ENCODE measurements at regions not wholly inside any gene's neighbourhood (a gene's known extent, or its start where the extent isn't known, plus 50 kb on each side); places are given as distances from the start of the nearest gene placed in this dataset.

- ATAC-seq, result peak; percentile 89
- TF ChIP-seq ARNTL (CRISPR knock-in tag; IDR thresholded peaks at IDR 0.05; ENCODE audit: borderline replicate concordance, low read depth) (no peak), SNAI2 (CRISPR knock-in tag; IDR thresholded peaks at IDR 0.05) (no peak), BACH2 (CRISPR knock-in tag; IDR thresholded peaks at IDR 0.05; ENCODE audit: borderline replicate concordance) (no peak), PATZ1 (CRISPR knock-in tag; IDR thresholded peaks at IDR 0.05; ENCODE audit: borderline replicate concordance) (no peak), ZNF8 (CRISPR knock-in tag; IDR thresholded peaks at IDR 0.05) (no peak), ZFP30 (CRISPR knock-in tag; IDR thresholded peaks at IDR 0.05) (no peak), ZFP3 (CRISPR knock-in tag; IDR thresholded peaks at IDR 0.05) (no peak), TSHZ2 (CRISPR knock-in tag; IDR thresholded peaks at IDR 0.05) (no peak), ZNF565 (CRISPR knock-in tag; conservative IDR thresholded peaks at IDR 0.05; ENCODE audit: low read depth) (no peak), ISL1 (CRISPR knock-in tag; IDR thresholded peaks at IDR 0.05) (no peak)
- TF ChIP-seq, protein P1, sequence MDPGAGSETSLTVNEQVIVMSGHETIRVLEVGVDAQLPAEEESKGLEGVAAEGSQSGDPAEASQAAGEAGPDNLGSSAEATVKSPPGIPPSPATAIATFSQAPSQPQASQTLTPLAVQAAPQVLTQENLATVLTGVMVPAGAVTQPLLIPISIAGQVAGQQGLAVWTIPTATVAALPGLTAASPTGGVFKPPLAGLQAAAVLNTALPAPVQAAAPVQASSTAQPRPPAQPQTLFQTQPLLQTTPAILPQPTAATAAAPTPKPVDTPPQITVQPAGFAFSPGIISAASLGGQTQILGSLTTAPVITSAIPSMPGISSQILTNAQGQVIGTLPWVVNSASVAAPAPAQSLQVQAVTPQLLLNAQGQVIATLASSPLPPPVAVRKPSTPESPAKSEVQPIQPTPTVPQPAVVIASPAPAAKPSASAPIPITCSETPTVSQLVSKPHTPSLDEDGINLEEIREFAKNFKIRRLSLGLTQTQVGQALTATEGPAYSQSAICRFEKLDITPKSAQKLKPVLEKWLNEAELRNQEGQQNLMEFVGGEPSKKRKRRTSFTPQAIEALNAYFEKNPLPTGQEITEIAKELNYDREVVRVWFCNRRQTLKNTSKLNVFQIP (CRISPR knock-in tag; IDR thresholded peaks at IDR 0.05; ENCODE audit: borderline replicate concordance, low read depth), result no peak
- TF ChIP-seq, protein P2, sequence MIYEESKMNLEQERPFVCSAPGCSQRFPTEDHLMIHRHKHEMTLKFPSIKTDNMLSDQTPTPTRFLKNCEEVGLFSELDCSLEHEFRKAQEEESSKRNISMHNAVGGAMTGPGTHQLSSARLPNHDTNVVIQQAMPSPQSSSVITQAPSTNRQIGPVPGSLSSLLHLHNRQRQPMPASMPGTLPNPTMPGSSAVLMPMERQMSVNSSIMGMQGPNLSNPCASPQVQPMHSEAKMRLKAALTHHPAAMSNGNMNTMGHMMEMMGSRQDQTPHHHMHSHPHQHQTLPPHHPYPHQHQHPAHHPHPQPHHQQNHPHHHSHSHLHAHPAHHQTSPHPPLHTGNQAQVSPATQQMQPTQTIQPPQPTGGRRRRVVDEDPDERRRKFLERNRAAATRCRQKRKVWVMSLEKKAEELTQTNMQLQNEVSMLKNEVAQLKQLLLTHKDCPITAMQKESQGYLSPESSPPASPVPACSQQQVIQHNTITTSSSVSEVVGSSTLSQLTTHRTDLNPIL (CRISPR knock-in tag; IDR thresholded peaks at IDR 0.05; ENCODE audit: low read depth), result no peak
Observed at GRCh38 chr6:24991810-24992467, 56.2 kb upstream of the RIPOR2 start.

DNA sequence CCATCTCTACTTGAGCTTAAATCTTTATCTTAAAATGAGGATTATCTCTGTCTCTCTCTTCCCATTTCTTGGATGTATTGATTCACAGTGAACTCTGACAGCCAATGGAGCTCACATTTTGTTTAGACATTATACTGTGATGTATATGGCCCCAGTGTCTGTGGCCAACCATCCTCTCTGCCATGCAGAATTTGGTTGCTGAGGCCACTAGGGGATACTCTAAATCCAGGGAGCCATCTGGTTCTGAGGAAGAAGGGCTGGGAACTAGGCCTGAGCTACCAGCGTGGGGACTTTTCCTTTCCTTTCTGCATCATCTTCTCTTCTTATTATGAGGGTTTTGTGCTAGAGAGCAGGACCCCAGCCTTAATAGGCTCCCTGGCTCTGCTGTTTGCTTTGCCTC, 59.1 kb upstream of the RIPOR2 start:
- no peak for ATAC-seq
- TF ChIP-seq TOX (CRISPR knock-in tag; IDR thresholded peaks at IDR 0.05; ENCODE audit: borderline replicate concordance) (no peak), ISL1 (CRISPR knock-in tag; IDR thresholded peaks at IDR 0.05) (no peak)

- ATAC-seq, result no peak
- TF ChIP-seq PPARA (CRISPR knock-in tag; IDR thresholded peaks at IDR 0.05; ENCODE audit: borderline replicate concordance), result no peak
- TF ChIP-seq RARB (CRISPR knock-in tag; IDR thresholded peaks at IDR 0.05), result no peak
- TF ChIP-seq ARNTL (CRISPR knock-in tag; IDR thresholded peaks at IDR 0.05; ENCODE audit: borderline replicate concordance, low read depth), result no peak
- TF ChIP-seq TSHZ2 (CRISPR knock-in tag; IDR thresholded peaks at IDR 0.05), result no peak
- TF ChIP-seq, protein P1 (CRISPR knock-in tag; IDR thresholded peaks at IDR 0.05; ENCODE audit: borderline replicate concordance, low read depth), result no peak
- no peak for TF ChIP-seq PATZ1 (CRISPR knock-in tag; IDR thresholded peaks at IDR 0.05; ENCODE audit: borderline replicate concordance)
- no peak for TF ChIP-seq BACH2 (CRISPR knock-in tag; IDR thresholded peaks at IDR 0.05; ENCODE audit: borderline replicate concordance)
- no peak for TF ChIP-seq TCF4 (CRISPR knock-in tag; IDR thresholded peaks at IDR 0.05; ENCODE audit: borderline replicate concordance)
- TF ChIP-seq TOX (CRISPR knock-in tag; IDR thresholded peaks at IDR 0.05; ENCODE audit: borderline replicate concordance), result no peak
- TF ChIP-seq, protein P3, sequence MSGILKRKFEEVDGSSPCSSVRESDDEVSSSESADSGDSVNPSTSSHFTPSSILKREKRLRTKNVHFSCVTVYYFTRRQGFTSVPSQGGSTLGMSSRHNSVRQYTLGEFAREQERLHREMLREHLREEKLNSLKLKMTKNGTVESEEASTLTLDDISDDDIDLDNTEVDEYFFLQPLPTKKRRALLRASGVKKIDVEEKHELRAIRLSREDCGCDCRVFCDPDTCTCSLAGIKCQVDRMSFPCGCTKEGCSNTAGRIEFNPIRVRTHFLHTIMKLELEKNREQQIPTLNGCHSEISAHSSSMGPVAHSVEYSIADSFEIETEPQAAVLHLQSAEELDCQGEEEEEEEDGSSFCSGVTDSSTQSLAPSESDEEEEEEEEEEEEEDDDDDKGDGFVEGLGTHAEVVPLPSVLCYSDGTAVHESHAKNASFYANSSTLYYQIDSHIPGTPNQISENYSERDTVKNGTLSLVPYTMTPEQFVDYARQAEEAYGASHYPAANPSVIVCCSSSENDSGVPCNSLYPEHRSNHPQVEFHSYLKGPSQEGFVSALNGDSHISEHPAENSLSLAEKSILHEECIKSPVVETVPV (CRISPR knock-in tag; IDR thresholded peaks at IDR 0.05), result no peak
- no peak for TF ChIP-seq ZFP30 (CRISPR knock-in tag; IDR thresholded peaks at IDR 0.05)
- no peak for TF ChIP-seq ZNF565 (CRISPR knock-in tag; conservative IDR thresholded peaks at IDR 0.05; ENCODE audit: low read depth)
- TF ChIP-seq, protein P2 (CRISPR knock-in tag; IDR thresholded peaks at IDR 0.05; ENCODE audit: low read depth), result no peak
Observed at GRCh38 chr6:24995270-24995669, 59.5 kb upstream of the RIPOR2 start.

Data from SK-N-SH treated with all-trans-retinoic acid at 6 μM for 48 hours (cell line).